PC-9 (cell line): ENCODE measurements at regions not wholly inside any gene's neighbourhood (a gene's known extent, or its start where the extent isn't known, plus 50 kb on each side); places are given as distances from the start of the nearest gene placed in this dataset.

Source experiments
- EZH2 ChIP-seq: fragments of 200-600 bp; sonication (generic); IDR thresholded peaks from 2 replicates; pipeline ENCODE4 v1.8.0; 2017; ENCODE audit warnings: antibody characterized with exemption, low read depth
- TF ChIP-seq, protein P1 (sequence below): fragments of 200-600 bp; sonication (generic); conservative IDR thresholded peaks from 2 replicates; pipeline ENCODE4 v1.6.1; 2017; ENCODE audit warnings: mixed run types, antibody characterized with exemption, mild to moderate bottlenecking, moderate library complexity

DNA sequence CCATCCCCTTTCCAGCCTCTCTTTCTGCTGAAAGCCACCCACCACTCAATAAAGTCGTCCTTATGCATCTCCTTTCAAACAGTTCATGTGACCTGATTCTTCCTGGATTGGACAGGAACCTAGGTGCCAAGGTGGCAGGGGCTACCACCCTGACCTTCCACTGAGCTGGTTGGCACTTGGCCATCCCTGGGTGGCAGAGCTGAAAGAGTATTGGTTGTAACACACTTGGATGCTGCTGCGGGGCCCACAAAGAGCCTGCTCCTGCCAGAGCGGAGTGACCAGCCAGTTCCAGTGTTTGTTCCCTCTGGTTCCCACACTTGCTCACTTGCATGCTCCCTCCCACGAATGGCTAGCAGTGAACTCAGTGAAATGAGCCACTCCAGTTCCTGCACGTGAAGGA, 57.2 kb upstream of the OR4C15 start:
- TF ChIP-seq, protein P1, sequence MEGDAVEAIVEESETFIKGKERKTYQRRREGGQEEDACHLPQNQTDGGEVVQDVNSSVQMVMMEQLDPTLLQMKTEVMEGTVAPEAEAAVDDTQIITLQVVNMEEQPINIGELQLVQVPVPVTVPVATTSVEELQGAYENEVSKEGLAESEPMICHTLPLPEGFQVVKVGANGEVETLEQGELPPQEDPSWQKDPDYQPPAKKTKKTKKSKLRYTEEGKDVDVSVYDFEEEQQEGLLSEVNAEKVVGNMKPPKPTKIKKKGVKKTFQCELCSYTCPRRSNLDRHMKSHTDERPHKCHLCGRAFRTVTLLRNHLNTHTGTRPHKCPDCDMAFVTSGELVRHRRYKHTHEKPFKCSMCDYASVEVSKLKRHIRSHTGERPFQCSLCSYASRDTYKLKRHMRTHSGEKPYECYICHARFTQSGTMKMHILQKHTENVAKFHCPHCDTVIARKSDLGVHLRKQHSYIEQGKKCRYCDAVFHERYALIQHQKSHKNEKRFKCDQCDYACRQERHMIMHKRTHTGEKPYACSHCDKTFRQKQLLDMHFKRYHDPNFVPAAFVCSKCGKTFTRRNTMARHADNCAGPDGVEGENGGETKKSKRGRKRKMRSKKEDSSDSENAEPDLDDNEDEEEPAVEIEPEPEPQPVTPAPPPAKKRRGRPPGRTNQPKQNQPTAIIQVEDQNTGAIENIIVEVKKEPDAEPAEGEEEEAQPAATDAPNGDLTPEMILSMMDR: no peak
- no peak for TF ChIP-seq EZH2
